ENCODE measurements at regions not wholly inside any gene's neighbourhood (a gene's known extent, or its start where the extent isn't known, plus 50 kb on each side); places are given as distances from the start of the nearest gene placed in this dataset.
A peak's percentile ranks its signal among the peaks of the same experiment; 100 is the strongest.

- DNase-seq: no peak
Observed at GRCh38 chr2:65739927-65740326, 307.5 kb upstream of the SPRED2 start.

GRCh38 chr2:65737452-65738011 is 305.1 kb upstream of the SPRED2 start:
- DNase-seq: no peak

- DNase-seq: no peak
Observed at GRCh38 chr2:65731476-65731875, 299.1 kb upstream of the SPRED2 start.

GRCh38 chr2:65730186-65730585 is 297.8 kb upstream of the SPRED2 start:
- no peak for DNase-seq

- no peak for DNase-seq
Observed at GRCh38 chr2:65729246-65729645, 296.8 kb upstream of the SPRED2 start.

GRCh38 chr2:65728477-65729180 is 296.2 kb upstream of the SPRED2 start:
- DNase-seq: no peak

GRCh38 chr2:65727816-65728215 is 295.4 kb upstream of the SPRED2 start:
- DNase-seq: no peak

- DNase-seq: no peak
Observed at GRCh38 chr2:65727381-65727780, 295.0 kb upstream of the SPRED2 start.

GRCh38 chr2:65724752-65725151 is 292.4 kb upstream of the SPRED2 start:
- no peak for DNase-seq

GRCh38 chr2:65724336-65724735 is 291.9 kb upstream of the SPRED2 start:
- DNase-seq: no peak

GRCh38 chr2:65722028-65722778 is 289.8 kb upstream of the SPRED2 start:
- peak in 17 of 51 donors; percentile 1 to 28 (median 9) for DNase-seq

GRCh38 chr2:65716698-65717097 is 284.3 kb upstream of the SPRED2 start:
- no peak for DNase-seq

- no peak for DNase-seq
Observed at GRCh38 chr2:65715323-65715722, 282.9 kb upstream of the SPRED2 start.

GRCh38 chr2:65714866-65715265 is 282.5 kb upstream of the SPRED2 start:
- DNase-seq: no peak

GRCh38 chr2:65711863-65712262 is 279.5 kb upstream of the SPRED2 start:
- no peak for DNase-seq

- DNase-seq: no peak
Observed at GRCh38 chr2:65710779-65711295, 278.4 kb upstream of the SPRED2 start.

- no peak for DNase-seq
Observed at GRCh38 chr2:65710356-65710755, 278.0 kb upstream of the SPRED2 start.

- DNase-seq: no peak
Observed at GRCh38 chr2:65708086-65708485, 275.7 kb upstream of the SPRED2 start.

GRCh38 chr2:65706411-65706810 is 274.0 kb upstream of the SPRED2 start:
- no peak for DNase-seq

- no peak for DNase-seq
Observed at GRCh38 chr2:65701191-65701590, 268.8 kb upstream of the SPRED2 start.

GRCh38 chr2:65700720-65701119 is 268.3 kb upstream of the SPRED2 start:
- no peak for DNase-seq

GRCh38 chr2:65700004-65700651 is 267.7 kb upstream of the SPRED2 start:
- DNase-seq: no peak

Measured in hypothalamus (tissue), 51 donors.